PC-3 (cell line): ENCODE measurements at regions not wholly inside any gene's neighbourhood (a gene's known extent, or its start where the extent isn't known, plus 50 kb on each side); places are given as distances from the start of the nearest gene placed in this dataset.

Source experiments
- CTCF ChIP-seq: fragments of 300-600 bp; sonication (generic); conservative IDR thresholded peaks from 2 replicates; pipeline ENCODE4 v1.5.1; 2017; ENCODE audit warnings: antibody characterized with exemption, low read depth, mild to moderate bottlenecking, low read length
- EZH2phosphoT487 ChIP-seq: fragments of 300-600 bp; sonication (generic); IDR thresholded peaks from 2 replicates; pipeline ENCODE4 v1.6.1; 2018; ENCODE audit warnings: mild to moderate bottlenecking, antibody characterized with exemption, low read length, borderline replicate concordance

DNA sequence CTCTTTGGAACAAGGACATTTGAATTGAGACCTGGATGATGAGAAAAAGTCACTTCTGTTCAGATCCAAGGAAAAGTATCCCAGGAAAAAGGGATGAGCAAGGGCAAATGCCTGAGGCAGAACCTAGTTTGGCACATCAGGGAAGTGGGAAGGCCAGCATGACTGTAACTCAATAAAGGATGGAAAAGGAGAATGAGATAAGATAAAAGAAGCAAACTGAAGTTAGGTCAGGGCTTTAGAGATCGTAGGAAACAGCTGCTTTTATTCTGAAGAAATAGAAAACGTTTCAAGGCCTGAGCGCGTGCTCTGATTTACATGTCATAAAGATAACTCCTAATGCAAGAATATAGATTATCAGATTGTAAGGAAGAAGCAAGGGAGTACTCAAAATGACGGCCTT, 450.0 kb downstream of the FRK start:
- TF ChIP-seq CTCF (no peak), EZH2phosphoT487 (no peak)
